ENCODE measurements at regions not wholly inside any gene's neighbourhood (a gene's known extent, or its start where the extent isn't known, plus 50 kb on each side); places are given as distances from the start of the nearest gene placed in this dataset.
"Not testable (repeated sequence)": the region's sequence is repeated elsewhere in the genome, so short reads cannot be mapped to it uniquely, and the experiment has no call there.

DNA sequence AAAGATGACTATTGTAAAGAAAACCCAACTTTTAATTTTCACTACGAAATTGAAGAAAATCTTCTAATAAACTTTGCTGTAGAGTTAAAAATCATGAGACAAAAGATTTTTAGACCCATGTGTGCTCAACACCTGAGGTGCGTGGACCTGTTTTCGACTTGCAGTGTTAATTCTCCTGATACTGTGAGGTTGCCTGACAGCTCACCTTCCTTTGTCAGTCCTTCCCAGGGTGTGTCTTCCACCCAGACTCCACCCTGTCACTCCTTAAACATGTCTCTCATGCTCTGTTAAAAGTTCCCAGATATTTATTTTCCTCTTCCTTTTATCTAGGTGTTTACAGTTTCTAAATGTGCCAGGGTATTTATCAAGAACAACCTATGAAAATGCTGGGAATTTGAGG, 151.3 kb upstream of the NT5E start:
- TF ChIP-seq CTCF (IDR thresholded peaks at IDR 0.05; ENCODE audit: borderline replicate concordance) = no peak
- Histone ChIP-seq H3K4me1 (no peaks in the 10 kb centered on the region), H3K4me3 (no peak overlapping the region), H3K27me3 (ENCODE audit: low read depth) (no peaks in the 10 kb centered on the region), H3K27ac (replicated peaks) (no peak overlapping the region), H3K9me3 (replicated peaks) (peaks cover 2% of the 10 kb centered on the region), H3K36me3 (no peaks in the 10 kb centered on the region)
- intact Hi-C loops (cut with micrococcal nuclease) = no loop called here
- DNase-seq = no peak

- intact Hi-C loops (cut with micrococcal nuclease) = no loop called here
- no peak for TF ChIP-seq CTCF (IDR thresholded peaks at IDR 0.05; ENCODE audit: borderline replicate concordance)
- Histone ChIP-seq H3K4me1 (no peaks in the 10 kb centered on the region), H3K9me3 (replicated peaks) (peaks cover 6% of the 10 kb centered on the region), H3K36me3 (no peaks in the 10 kb centered on the region), H3K27me3 (ENCODE audit: low read depth) (no peaks in the 10 kb centered on the region), H3K4me3 (no peak overlapping the region), H3K27ac (replicated peaks) (no peak overlapping the region)
- no peak for DNase-seq
Measured at GRCh38 chr6:85291326-85291725, 158.6 kb upstream of the NT5E start.

DNA sequence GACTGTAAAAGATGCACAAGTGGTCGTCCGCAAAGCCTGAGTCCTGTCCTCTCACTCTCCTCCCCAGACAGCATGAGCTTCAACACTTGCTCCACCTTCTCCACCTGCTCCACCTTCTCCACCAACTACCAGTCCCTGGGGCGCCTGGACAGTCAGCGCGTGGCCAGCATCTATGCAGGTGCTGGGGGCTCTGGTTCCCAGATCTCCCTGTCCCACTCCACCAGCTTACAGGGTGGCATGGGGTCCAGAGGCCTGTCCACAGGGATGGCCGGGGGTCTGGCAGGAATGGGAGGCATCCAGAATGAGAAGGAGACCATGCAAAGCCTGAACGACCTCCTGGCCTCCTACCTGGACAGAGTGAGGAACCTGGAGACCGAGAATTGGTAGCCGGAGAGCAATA, 162.2 kb upstream of the NT5E start:
- peaks cover 6% of the 10 kb centered on the region for H3K9me3 ChIP-seq (replicated peaks)
- intact Hi-C loops (cut with micrococcal nuclease) = no loop called here
- no peaks in the 10 kb centered on the region for H3K36me3 ChIP-seq
- no peak for TF ChIP-seq CTCF (IDR thresholded peaks at IDR 0.05; ENCODE audit: borderline replicate concordance)
- no peak overlapping the region for H3K4me3 ChIP-seq
- no peak for DNase-seq
- no peaks in the 10 kb centered on the region for H3K4me1 ChIP-seq
- H3K27me3 ChIP-seq (ENCODE audit: low read depth) = no peaks in the 10 kb centered on the region
- no peak overlapping the region for H3K27ac ChIP-seq (replicated peaks)

DNA sequence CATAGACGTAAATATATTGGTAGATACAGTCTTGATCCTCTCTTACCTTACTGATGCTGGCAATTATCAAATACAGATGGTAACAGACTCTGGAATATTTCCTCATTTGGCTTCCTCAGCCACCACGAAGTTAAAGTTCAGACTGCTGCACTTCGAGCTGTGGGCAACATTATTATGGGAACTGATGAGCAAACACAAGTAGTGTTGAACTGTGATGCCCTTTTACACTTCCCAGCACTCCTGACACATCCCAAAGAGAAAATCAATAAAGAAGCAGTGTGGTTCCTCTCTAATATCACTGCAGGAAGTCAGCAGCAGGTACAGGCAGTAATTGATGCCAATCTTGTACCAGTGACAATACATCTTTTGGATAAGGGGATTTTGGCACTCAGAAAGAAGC, 162.7 kb upstream of the NT5E start:
- Histone ChIP-seq H3K36me3 (no peaks in the 10 kb centered on the region), H3K4me1 (no peaks in the 10 kb centered on the region), H3K4me3 (no peak overlapping the region), H3K27ac (replicated peaks) (no peak overlapping the region), H3K9me3 (replicated peaks) (peaks cover 6% of the 10 kb centered on the region), H3K27me3 (ENCODE audit: low read depth) (no peaks in the 10 kb centered on the region)
- no peak for TF ChIP-seq CTCF (IDR thresholded peaks at IDR 0.05; ENCODE audit: borderline replicate concordance)
- intact Hi-C loops (cut with micrococcal nuclease) = no loop called here
- no peak for DNase-seq

GRCh38 chr6:85286507-85286906, 163.4 kb upstream of the NT5E start:
- DNase-seq; H3K4me3 ChIP-seq; H3K27me3 ChIP-seq (ENCODE audit: low read depth); H3K4me1 ChIP-seq; H3K27ac ChIP-seq (replicated peaks); H3K36me3 ChIP-seq; H3K9me3 ChIP-seq (replicated peaks); intact Hi-C loops (cut with micrococcal nuclease): not testable (repeated sequence)

DNA sequence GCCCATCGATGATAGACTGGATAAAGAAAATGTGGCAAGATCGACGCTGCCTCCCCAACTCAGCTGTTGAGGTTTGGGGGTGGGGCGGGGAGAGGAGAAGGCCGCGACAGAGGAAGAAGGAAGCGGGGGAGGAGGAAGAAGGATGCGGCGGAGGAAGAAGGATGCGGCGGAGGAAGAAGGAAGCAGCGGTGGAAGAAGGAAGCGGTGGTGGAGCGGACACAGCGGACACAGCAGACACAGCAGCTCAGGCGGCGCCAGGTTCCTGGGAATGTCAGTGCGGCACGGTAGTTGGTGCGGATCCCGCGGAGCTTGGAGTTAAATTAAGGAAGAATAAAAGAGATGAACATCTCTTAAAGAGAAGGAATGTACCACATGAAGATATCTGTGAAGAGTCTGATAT, 163.9 kb upstream of the NT5E start:
- H3K27ac ChIP-seq (replicated peaks) = no peak overlapping the region
- intact Hi-C loops (cut with micrococcal nuclease) = no loop called here

More for the DNA sequence above, 163.9 kb upstream of the NT5E start:
- no peak for TF ChIP-seq CTCF (IDR thresholded peaks at IDR 0.05; ENCODE audit: borderline replicate concordance)
- H3K9me3 ChIP-seq (replicated peaks) = peaks cover 5% of the 10 kb centered on the region
- no peak for DNase-seq
- no peaks in the 10 kb centered on the region for H3K4me1 ChIP-seq
- H3K27me3 ChIP-seq (ENCODE audit: low read depth) = no peaks in the 10 kb centered on the region
- no peak overlapping the region for H3K4me3 ChIP-seq
- no peaks in the 10 kb centered on the region for H3K36me3 ChIP-seq
